Calu3 (cell line): ENCODE measurements at regions not wholly inside any gene's neighbourhood (a gene's known extent, or its start where the extent isn't known, plus 50 kb on each side); places are given as distances from the start of the nearest gene placed in this dataset.

Source experiments
- BruUV-seq: library from RNA; stranded (reverse); fragments of 400-500 nt; replicated peaks from 2 replicates; lab custom pipeline; 2021; lab: Mats Ljungman, UMichigan
- CTCF ChIA-PET: fragments of 300-600 bp; sonication (Branson Sonifier 250); formaldehyde crosslinking; loops from one replicate; lab custom pipeline; 2022; ENCODE audit warnings: antibody characterized with exemption; lab: Charles Lee
- DNase-seq: peaks from one replicate; pipeline ENCODE4 v3.0.0; 2022
- H3K27ac Mint-ChIP-seq: one replicate; pipeline ENCODE4 v1.8.0; 2022; ENCODE audit warnings: mixed read lengths; ENCODE audit not compliant: unreplicated experiment
- H3K27me3 Mint-ChIP-seq: one replicate; pipeline ENCODE4 v1.8.0; 2022; ENCODE audit warnings: mixed read lengths; ENCODE audit not compliant: unreplicated experiment
- H3K36me3 Mint-ChIP-seq: one replicate; pipeline ENCODE4 v1.8.0; 2022; ENCODE audit warnings: mild to moderate bottlenecking, moderate library complexity, mixed read lengths; ENCODE audit not compliant: insufficient read depth, unreplicated experiment
- H3K4me1 Mint-ChIP-seq: one replicate; pipeline ENCODE4 v1.8.0; 2022; ENCODE audit warnings: mild to moderate bottlenecking, low read depth, mixed read lengths; ENCODE audit not compliant: unreplicated experiment
- H3K4me3 Mint-ChIP-seq: one replicate; pipeline ENCODE4 v1.8.0; 2022; ENCODE audit warnings: mild to moderate bottlenecking, low read depth, moderate library complexity, mixed read lengths; ENCODE audit not compliant: unreplicated experiment
- H3K9me3 Mint-ChIP-seq: one replicate; pipeline ENCODE4 v1.8.0; 2022; ENCODE audit warnings: low read depth, mixed read lengths; ENCODE audit not compliant: unreplicated experiment
- CTCF ChIP-seq: fragments of 200-600 bp; IDR thresholded peaks from one replicate; pipeline ENCODE4 v1.8.0; 2022; ENCODE audit warnings: antibody characterized with exemption; ENCODE audit not compliant: unreplicated experiment
- intact Hi-C: fragments of 100-400 bp; cut with micrococcal nuclease; formaldehyde crosslinking; loops from one replicate; pipeline ENCODE4 v1.10.0; 2022; ENCODE audit not compliant: unreplicated experiment

GRCh38 chr4:13097971-13098370, 386.2 kb downstream of the RAB28 start:
- H3K27ac Mint-ChIP-seq, result no peak overlapping the region
- CTCF ChIA-PET, result no interaction called here
- intact Hi-C loops, result no loop called here
- TF ChIP-seq CTCF, result no peak
- H3K36me3 Mint-ChIP-seq, result no peaks in the 10 kb centered on the region
- no TSS peak for BruUV-seq
- H3K27me3 Mint-ChIP-seq, result no peaks in the 10 kb centered on the region
- DNase-seq, result no peak
- no peak overlapping the region for H3K4me3 Mint-ChIP-seq
- no peaks in the 10 kb centered on the region for H3K4me1 Mint-ChIP-seq
- H3K9me3 Mint-ChIP-seq, result peaks cover 16% of the 10 kb centered on the region

DNA sequence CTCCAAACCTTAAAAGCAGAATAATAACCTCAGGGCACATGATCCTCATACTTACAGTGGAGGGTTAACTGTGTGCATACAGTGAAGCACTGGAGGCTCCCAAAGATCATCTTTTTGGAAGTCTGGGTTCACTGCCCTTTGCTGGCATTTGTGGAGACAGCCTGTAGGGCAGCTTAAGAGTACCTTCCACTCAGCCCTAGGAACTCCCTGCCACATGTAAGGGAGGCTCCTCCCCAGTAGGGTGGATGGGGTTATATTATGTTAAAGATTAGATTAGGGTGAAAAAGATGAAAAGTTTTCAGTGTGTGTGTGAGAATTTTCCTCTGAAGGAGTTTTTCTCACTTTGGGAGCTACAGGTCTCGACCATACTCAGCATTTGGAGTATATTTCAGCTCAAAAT, 388.4 kb downstream of the RAB28 start:
- TF ChIP-seq CTCF, result no peak
- intact Hi-C loops, result no loop called here
- H3K27ac Mint-ChIP-seq, result no peak overlapping the region
- H3K27me3 Mint-ChIP-seq, result no peaks in the 10 kb centered on the region
- no peak for DNase-seq
- no TSS peak for BruUV-seq
- H3K4me3 Mint-ChIP-seq, result no peak overlapping the region
- no peaks in the 10 kb centered on the region for H3K36me3 Mint-ChIP-seq
- CTCF ChIA-PET, result interaction anchor here (0.5 kb wide), 1 partner anchor 1625 kb away, joined by 6 read pairs; no protein-coding TSS in a partner anchor
- H3K9me3 Mint-ChIP-seq, result peaks cover 16% of the 10 kb centered on the region
- H3K4me1 Mint-ChIP-seq, result no peaks in the 10 kb centered on the region

- CTCF ChIA-PET, result interaction anchor here (0.5 kb wide), 1 partner anchor 173 kb away, joined by 5 read pairs; no protein-coding TSS in a partner anchor
- DNase-seq, result no peak
- Mint-ChIP-seq H3K36me3 (no peaks in the 10 kb centered on the region), H3K4me1 (no peaks in the 10 kb centered on the region), H3K4me3 (no peak overlapping the region), H3K27ac (no peak overlapping the region), H3K9me3 (peaks cover 10% of the 10 kb centered on the region), H3K27me3 (no peaks in the 10 kb centered on the region)
- no peak for TF ChIP-seq CTCF
- no TSS peak for BruUV-seq
- intact Hi-C loops, result no loop called here
Measured at GRCh38 chr4:13093170-13093569, 391.0 kb downstream of the RAB28 start.

- H3K4me3 Mint-ChIP-seq, result no peak overlapping the region
- BruUV-seq, result no TSS peak
- intact Hi-C loops, result no loop called here
- H3K4me1 Mint-ChIP-seq, result no peaks in the 10 kb centered on the region
- DNase-seq, result no peak
- H3K27me3 Mint-ChIP-seq, result no peaks in the 10 kb centered on the region
- CTCF ChIA-PET, result interaction anchor here (0.5 kb wide), 1 partner anchor 173 kb away, joined by 5 read pairs; no protein-coding TSS in a partner anchor
- H3K27ac Mint-ChIP-seq, result no peak overlapping the region
- no peaks in the 10 kb centered on the region for H3K36me3 Mint-ChIP-seq
- TF ChIP-seq CTCF, result no peak
- peaks cover 10% of the 10 kb centered on the region for H3K9me3 Mint-ChIP-seq
Measured at GRCh38 chr4:13092702-13093101, 391.4 kb downstream of the RAB28 start.
